HepG2 (cell line): ENCODE measurements at regions not wholly inside any gene's neighbourhood (a gene's known extent, or its start where the extent isn't known, plus 50 kb on each side); places are given as distances from the start of the nearest gene placed in this dataset.

Source experiments
- ATAC-seq: fragments of 200-7000 bp; cut with Tn5 transposase; 3 replicates; pipeline ENCODE4 v1.9.1; 2020; ENCODE audit warnings: mild to moderate bottlenecking, moderate library complexity
- BruUV-seq: library from RNA; stranded (reverse); fragments of 400-500 nt; replicated peaks from 2 replicates; lab custom pipeline; 2021; lab: Mats Ljungman, UMichigan
- CTCF ChIA-PET: fragments of 300-600 bp; formaldehyde crosslinking; extraction: SDS; loops from one replicate; lab custom pipeline; 2021; ENCODE audit warnings: low total read pairs, inconsistent platforms, low intra/inter-chr PET ratio; lab: Yijun Ruan, JAX
- POLR2A ChIA-PET: fragments of 350-600 bp; sonication (Branson Sonifier 250); formaldehyde crosslinking; loops from one replicate; lab custom pipeline; 2020; ENCODE audit warnings: antibody characterized with exemption, inconsistent platforms; lab: Yijun Ruan, JAX
- DNase-seq: peaks from one replicate; pipeline ENCODE4 v3.0.0-alpha.2; 2015; ENCODE audit warnings: low spot score
- FAIRE-seq: peaks from 3 replicates; lab custom pipeline; 2011; peaks lifted over from hg19 to GRCh38; lab: Jason Lieb, UNC
- H2AFZ ChIP-seq: one replicate; pipeline ENCODE4 v1.6.1; 2011; ENCODE audit warnings: low read length, inconsistent platforms
- H3K27ac ChIP-seq: fragments of 300-600 bp; 3 replicates; pipeline ENCODE4 v1.8.0; 2011; ENCODE audit warnings: mixed run types, mild to moderate bottlenecking, mixed read lengths, low read length, inconsistent platforms; ENCODE audit not compliant: insufficient read depth; ENCODE audit errors: extremely low read length
- H3K27me3 ChIP-seq, 2 experiments: fragments of 200-600 bp in 1 of 2; 2 replicates in 1 of 2; 3 replicates in 1 of 2; pipeline versions ENCODE4 v1.6.0 to v1.8.0; 2011; ENCODE audit warnings: low read length in 2 of 2, mild to moderate bottlenecking in 2 of 2, moderate library complexity in 2 of 2, inconsistent platforms in 1 of 2; ENCODE audit not compliant: insufficient read depth in 2 of 2, control insufficient read depth in 1 of 2
- H3K36me3 ChIP-seq, 2 experiments: fragments of 200-600 bp in 1 of 2; replicated peaks in 1 of 2; 2 replicates in 1 of 2; 3 replicates in 1 of 2; pipeline versions ENCODE4 v1.5.1 to v1.8.0; 2011; ENCODE audit warnings: low read length in 2 of 2, inconsistent platforms in 1 of 2; ENCODE audit not compliant: insufficient read depth in 2 of 2, control insufficient read depth in 1 of 2
- H3K4me1 ChIP-seq: 2 replicates; pipeline ENCODE4 v1.5.1; 2012; ENCODE audit warnings: low read length, inconsistent platforms; ENCODE audit not compliant: insufficient read depth
- H3K4me2 ChIP-seq: 2 replicates; pipeline ENCODE4 v1.6.0; 2011; ENCODE audit warnings: low read depth, low read length, inconsistent platforms
- H3K4me3 ChIP-seq, 3 experiments: fragments of 200-600 bp in 1 of 3; sonication (generic), shearing (Covaris generic) in 1 of 3; replicated peaks in 1 of 3; 2 replicates each; pipeline ENCODE4 v1.5.1; 2011 to 2016; ENCODE audit warnings: low read length in 3 of 3, inconsistent platforms in 2 of 3, low read depth in 2 of 3, mild to moderate bottlenecking in 2 of 3, control low read depth in 1 of 3, mixed read lengths in 1 of 3; ENCODE audit not compliant: insufficient read depth in 1 of 3
- H3K79me2 ChIP-seq: one replicate; pipeline ENCODE4 v1.6.1; 2011; ENCODE audit warnings: low read length, inconsistent platforms; ENCODE audit not compliant: insufficient read depth
- H3K9ac ChIP-seq: 2 replicates; pipeline ENCODE4 v1.6.0; 2011; ENCODE audit warnings: mild to moderate bottlenecking, low read depth, low read length, inconsistent platforms; ENCODE audit not compliant: insufficient read depth
- H3K9me3 ChIP-seq: 2 replicates; pipeline ENCODE4 v1.5.1; 2012; ENCODE audit warnings: mild to moderate bottlenecking, low read length
- H4K20me1 ChIP-seq: 2 replicates; pipeline ENCODE4 v1.6.0; 2011; ENCODE audit warnings: inconsistent platforms, mild to moderate bottlenecking, low read length, moderate library complexity; ENCODE audit not compliant: insufficient read depth
- ARNT2 ChIP-seq: sonication (generic); formaldehyde crosslinking; IDR thresholded peaks from 2 replicates; pipeline ENCODE4 v1.8.0; 2022; ENCODE audit warnings: mild to moderate bottlenecking, low read depth, missing genetic modification reagents, moderate library complexity
- DMAP1 ChIP-seq: IDR thresholded peaks from 2 replicates; pipeline ENCODE4 v1.6.1; 2016
- ELF3 ChIP-seq: IDR thresholded peaks from 2 replicates; pipeline ENCODE4 v1.6.1; 2016; ENCODE audit warnings: missing genetic modification reagents, missing compliant biosample characterization
- KLF16 ChIP-seq, 2 experiments: sonication (generic) in 1 of 2; formaldehyde crosslinking in 1 of 2; IDR thresholded peaks; 2 replicates each; pipeline versions ENCODE4 v1.6.1 to v1.8.0; 2016 to 2023; ENCODE audit warnings: missing genetic modification reagents in 2 of 2, missing compliant biosample characterization in 1 of 2
- MAFK ChIP-seq, 2 experiments: IDR thresholded peaks in 1 of 2; conservative IDR thresholded peaks in 1 of 2; 2 replicates each; pipeline ENCODE4 v1.6.1; 2011; ENCODE audit warnings: improper control_type of control experiment in 2 of 2, low read length in 2 of 2
- MEIS2 ChIP-seq: sonication (generic); formaldehyde crosslinking; IDR thresholded peaks from 2 replicates; pipeline ENCODE4 v1.9.0; 2021; ENCODE audit warnings: mild to moderate bottlenecking, missing genetic modification reagents
- NAIF1 ChIP-seq: sonication (generic); formaldehyde crosslinking; IDR thresholded peaks from 2 replicates; pipeline ENCODE4 v1.5.0; 2020; ENCODE audit warnings: mild to moderate bottlenecking, missing genetic modification reagents, borderline replicate concordance
- NFYB ChIP-seq: sonication (generic); formaldehyde crosslinking; IDR thresholded peaks from 2 replicates; pipeline ENCODE4 v1.4.0; 2020; ENCODE audit warnings: missing genetic modification reagents
- ZBTB21 ChIP-seq: sonication (generic); formaldehyde crosslinking; IDR thresholded peaks from 2 replicates; pipeline ENCODE4 v1.4.0; 2020; ENCODE audit warnings: missing genetic modification reagents
- ZNF263 ChIP-seq: sonication (generic); formaldehyde crosslinking; IDR thresholded peaks from 2 replicates; pipeline ENCODE4 v1.4.0; 2020; ENCODE audit warnings: missing genetic modification reagents
- ZNF317 ChIP-seq: sonication (generic); formaldehyde crosslinking; IDR thresholded peaks from 2 replicates; pipeline ENCODE4 v1.5.0; 2020; ENCODE audit warnings: mild to moderate bottlenecking, missing genetic modification reagents
- ZNF564 ChIP-seq: sonication (generic); formaldehyde crosslinking; IDR thresholded peaks from 2 replicates; pipeline ENCODE4 v1.8.1; 2023; ENCODE audit warnings: mild to moderate bottlenecking, missing genetic modification reagents
- WGBS: methylation state at CpG from one replicate; pipeline ENCODE4 v1.1.6; 2017; ENCODE audit warnings: low lambda C conversion rate; 5-methylcytosine and 5-hydroxymethylcytosine counted together
- in situ Hi-C: cut with HindIII; loops from 2 replicates; pipeline ENCODE4 v1.10.0; 2017; ENCODE audit warnings: low pct_unique_long_range_greater_than_20kb; ENCODE audit not compliant: extremely low pct_ligation_motif_present
- intact Hi-C: fragments of 100-400 bp; cut with micrococcal nuclease; formaldehyde crosslinking; loops from one replicate; pipeline ENCODE4 v1.10.0; 2022; ENCODE audit not compliant: unreplicated experiment
- TF ChIP-seq, protein P1 (sequence below): sonication (generic); formaldehyde crosslinking; IDR thresholded peaks from 2 replicates; pipeline ENCODE4 v1.4.0; 2020; ENCODE audit warnings: low read depth, mild to moderate bottlenecking, missing genetic modification reagents
- TF ChIP-seq, protein P2 (sequence below): sonication (generic); formaldehyde crosslinking; IDR thresholded peaks from 2 replicates; pipeline ENCODE4 v1.9.0; 2021; ENCODE audit warnings: missing genetic modification reagents, borderline replicate concordance
- TF ChIP-seq, protein P3 (sequence below): IDR thresholded peaks from 2 replicates; pipeline ENCODE4 v1.6.1; 2016
- TF ChIP-seq, protein P4 (sequence below): sonication (generic); formaldehyde crosslinking; IDR thresholded peaks from 2 replicates; pipeline ENCODE4 v1.5.1; 2020; ENCODE audit warnings: missing genetic modification reagents, mild to moderate bottlenecking, borderline replicate concordance

DNA sequence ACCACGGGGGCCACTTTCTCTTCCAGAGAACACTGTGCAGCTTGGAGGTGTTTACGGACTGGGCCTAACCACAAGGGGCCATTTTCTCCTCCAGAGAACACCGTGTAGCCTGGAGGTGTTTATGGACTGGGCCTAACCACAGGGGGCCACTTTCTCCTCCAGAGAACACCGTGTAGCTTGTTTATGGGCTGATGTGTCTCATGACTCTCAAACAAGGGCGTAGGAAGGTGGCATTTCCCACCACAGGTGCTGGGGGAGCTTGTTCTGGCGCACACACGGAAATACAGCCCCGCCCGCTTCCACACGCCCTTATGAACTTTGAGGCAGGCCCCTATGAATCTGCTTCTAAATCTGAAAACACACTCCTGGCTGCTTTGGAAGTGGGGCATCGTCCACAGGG lies 174.6 kb upstream of the SFSWAP start:
- 0% methylated on average over 2 of the region's 11 CpGs for WGBS

More for the DNA sequence above, 174.6 kb upstream of the SFSWAP start:
- POLR2A ChIA-PET = no interaction called here
- FAIRE-seq = no peak
- CTCF ChIA-PET = no interaction called here
- H3K36me3 ChIP-seq = no peaks in the 10 kb centered on the region
- H3K9me3 ChIP-seq = no peaks in the 10 kb centered on the region
- H2AFZ ChIP-seq = no peak overlapping the region
- no peak overlapping the region for H3K4me3 ChIP-seq
- no TSS peak for BruUV-seq
- no peak for DNase-seq
- H3K9ac ChIP-seq = no peak overlapping the region
- in situ Hi-C loops = no loop called here
- intact Hi-C loops = no loop called here
- no peak for TF ChIP-seq ELF3 (CRISPR knock-in tag)
- TF ChIP-seq NAIF1 (CRISPR knock-in tag) = no peak
- TF ChIP-seq ZNF564 (CRISPR knock-in tag) = no peak
- TF ChIP-seq DMAP1 (CRISPR knock-in tag) = no peak
- no peak for TF ChIP-seq ZNF263 (CRISPR knock-in tag)
- no peak for TF ChIP-seq MAFK (conservative IDR thresholded peaks at IDR 0.05 in 1 of 2, IDR thresholded peaks at IDR 0.05 in 1 of 2; ENCODE audit: low read length in 2 of 2)
- TF ChIP-seq KLF16 (CRISPR knock-in tag; IDR thresholded peaks at IDR 0.05) = no peak
- TF ChIP-seq ZNF317 (CRISPR knock-in tag) = no peak
- TF ChIP-seq, protein P1, sequence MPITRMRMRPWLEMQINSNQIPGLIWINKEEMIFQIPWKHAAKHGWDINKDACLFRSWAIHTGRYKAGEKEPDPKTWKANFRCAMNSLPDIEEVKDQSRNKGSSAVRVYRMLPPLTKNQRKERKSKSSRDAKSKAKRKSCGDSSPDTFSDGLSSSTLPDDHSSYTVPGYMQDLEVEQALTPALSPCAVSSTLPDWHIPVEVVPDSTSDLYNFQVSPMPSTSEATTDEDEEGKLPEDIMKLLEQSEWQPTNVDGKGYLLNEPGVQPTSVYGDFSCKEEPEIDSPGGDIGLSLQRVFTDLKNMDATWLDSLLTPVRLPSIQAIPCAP (CRISPR knock-in tag) = no peak
- TF ChIP-seq ARNT2 (CRISPR knock-in tag) = no peak
- TF ChIP-seq MEIS2 (CRISPR knock-in tag) = no peak
- TF ChIP-seq ZBTB21 (CRISPR knock-in tag) = no peak
- TF ChIP-seq, protein P2, sequence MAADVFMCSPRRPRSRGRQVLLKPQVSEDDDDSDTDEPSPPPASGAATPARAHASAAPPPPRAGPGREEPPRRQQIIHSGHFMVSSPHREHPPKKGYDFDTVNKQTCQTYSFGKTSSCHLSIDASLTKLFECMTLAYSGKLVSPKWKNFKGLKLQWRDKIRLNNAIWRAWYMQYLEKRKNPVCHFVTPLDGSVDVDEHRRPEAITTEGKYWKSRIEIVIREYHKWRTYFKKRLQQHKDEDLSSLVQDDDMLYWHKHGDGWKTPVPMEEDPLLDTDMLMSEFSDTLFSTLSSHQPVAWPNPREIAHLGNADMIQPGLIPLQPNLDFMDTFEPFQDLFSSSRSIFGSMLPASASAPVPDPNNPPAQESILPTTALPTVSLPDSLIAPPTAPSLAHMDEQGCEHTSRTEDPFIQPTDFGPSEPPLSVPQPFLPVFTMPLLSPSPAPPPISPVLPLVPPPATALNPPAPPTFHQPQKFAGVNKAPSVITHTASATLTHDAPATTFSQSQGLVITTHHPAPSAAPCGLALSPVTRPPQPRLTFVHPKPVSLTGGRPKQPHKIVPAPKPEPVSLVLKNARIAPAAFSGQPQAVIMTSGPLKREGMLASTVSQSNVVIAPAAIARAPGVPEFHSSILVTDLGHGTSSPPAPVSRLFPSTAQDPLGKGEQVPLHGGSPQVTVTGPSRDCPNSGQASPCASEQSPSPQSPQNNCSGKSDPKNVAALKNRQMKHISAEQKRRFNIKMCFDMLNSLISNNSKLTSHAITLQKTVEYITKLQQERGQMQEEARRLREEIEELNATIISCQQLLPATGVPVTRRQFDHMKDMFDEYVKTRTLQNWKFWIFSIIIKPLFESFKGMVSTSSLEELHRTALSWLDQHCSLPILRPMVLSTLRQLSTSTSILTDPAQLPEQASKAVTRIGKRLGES = no peak
- TF ChIP-seq, protein P3, sequence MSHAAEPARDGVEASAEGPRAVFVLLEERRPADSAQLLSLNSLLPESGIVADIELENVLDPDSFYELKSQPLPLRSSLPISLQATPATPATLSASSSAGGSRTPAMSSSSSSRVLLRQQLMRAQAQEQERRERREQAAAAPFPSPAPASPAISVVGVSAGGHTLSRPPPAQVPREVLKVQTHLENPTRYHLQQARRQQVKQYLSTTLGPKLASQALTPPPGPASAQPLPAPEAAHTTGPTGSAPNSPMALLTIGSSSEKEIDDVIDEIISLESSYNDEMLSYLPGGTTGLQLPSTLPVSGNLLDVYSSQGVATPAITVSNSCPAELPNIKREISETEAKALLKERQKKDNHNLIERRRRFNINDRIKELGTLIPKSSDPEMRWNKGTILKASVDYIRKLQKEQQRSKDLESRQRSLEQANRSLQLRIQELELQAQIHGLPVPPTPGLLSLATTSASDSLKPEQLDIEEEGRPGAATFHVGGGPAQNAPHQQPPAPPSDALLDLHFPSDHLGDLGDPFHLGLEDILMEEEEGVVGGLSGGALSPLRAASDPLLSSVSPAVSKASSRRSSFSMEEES (CRISPR knock-in tag) = no peak
- no peak for TF ChIP-seq NFYB (CRISPR knock-in tag)
- TF ChIP-seq, protein P4, sequence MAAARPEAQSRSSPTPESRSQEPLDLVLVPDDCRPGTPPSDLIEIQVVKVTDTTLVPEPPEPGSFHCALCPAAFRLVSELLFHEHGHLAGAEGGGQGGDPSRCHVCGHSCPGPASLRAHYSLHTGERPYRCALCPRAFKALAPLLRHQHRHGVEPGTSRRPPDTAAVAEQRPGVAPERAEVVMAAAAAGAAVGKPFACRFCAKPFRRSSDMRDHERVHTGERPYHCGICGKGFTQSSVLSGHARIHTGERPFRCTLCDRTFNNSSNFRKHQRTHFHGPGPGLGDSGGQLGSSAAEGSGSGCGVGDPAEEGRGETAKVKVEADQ (CRISPR knock-in tag) = no peak
- H4K20me1 ChIP-seq = no peaks in the 10 kb centered on the region
- peaks cover 6 to 52% of the 10 kb centered on the region in 2 experiments; a peak in 3 of 5 replicates for H3K27me3 ChIP-seq
- no peak for ATAC-seq
- no peak overlapping the region for H3K4me2 ChIP-seq
- no peaks in the 10 kb centered on the region for H3K79me2 ChIP-seq
- H3K4me1 ChIP-seq = no peaks in the 10 kb centered on the region
- no peak overlapping the region for H3K27ac ChIP-seq
